Naive thymus-derived CD4-positive, alpha-beta T cell (primary cell): ENCODE measurements at regions not wholly inside any gene's neighbourhood (a gene's known extent, or its start where the extent isn't known, plus 50 kb on each side); places are given as distances from the start of the nearest gene placed in this dataset.
"Not testable (repeated sequence)": the region's sequence is repeated elsewhere in the genome, so short reads cannot be mapped to it uniquely, and the experiment has no call there.

Source experiments
- ATAC-seq: fragments of 150-1000 bp; cut with Tn5 transposase; 2 replicates; pipeline ENCODE4 v1.10.0; 2021; ENCODE audit warnings: mild to moderate bottlenecking, moderate library complexity
- CTCF ChIA-PET: fragments of 350-600 bp; sonication (Branson Sonifier 250); formaldehyde crosslinking; loops from one replicate; lab custom pipeline; 2021; ENCODE audit warnings: antibody characterized with exemption; lab: Charles Lee
- POLR2A ChIA-PET: fragments of 350-600 bp; sonication (Branson Sonifier 250); formaldehyde crosslinking; loops from one replicate; lab custom pipeline; 2021; ENCODE audit warnings: antibody characterized with exemption, inconsistent platforms; lab: Charles Lee
- DNase-seq, 9 donors: peaks; one replicate each; pipeline versions ENCODE4 v3.0.0 to v3.0.0-alpha.2; 2020 to 2022; ENCODE audit warnings: mixed read lengths in 1 of 9
- H3K27ac ChIP-seq: one replicate; pipeline ENCODE4 v1.7.0; 2013; ENCODE audit warnings: mild to moderate bottlenecking, low read depth, low read length, moderate library complexity
- H3K27me3 ChIP-seq, 2 donors: one replicate each; pipeline ENCODE4 v1.7.0; 2013; ENCODE audit warnings: low read length in 2 of 2, mild to moderate bottlenecking in 2 of 2, moderate library complexity in 2 of 2; ENCODE audit not compliant: control insufficient read depth in 2 of 2, insufficient read depth in 2 of 2
- H3K36me3 ChIP-seq, 3 experiments: 1 replicate in 2 of 3; 2 replicates in 1 of 3; pipeline ENCODE4 v1.7.0; 2013; ENCODE audit warnings: low read length in 3 of 3, mild to moderate bottlenecking in 3 of 3, moderate library complexity in 1 of 3; ENCODE audit not compliant: insufficient read depth in 3 of 3, control insufficient read depth in 2 of 3
- H3K4me1 ChIP-seq, 2 donors: one replicate each; pipeline ENCODE4 v1.7.0; 2013; ENCODE audit warnings: low read length in 2 of 2, mild to moderate bottlenecking in 2 of 2, moderate library complexity in 1 of 2; ENCODE audit not compliant: control insufficient read depth in 2 of 2, insufficient read depth in 2 of 2
- H3K4me3 ChIP-seq: 2 replicates; pipeline ENCODE4 v1.7.0; 2013; ENCODE audit warnings: mild to moderate bottlenecking, low read length
- H3K9me3 ChIP-seq, 3 experiments: 1 replicate in 2 of 3; 2 replicates in 1 of 3; pipeline ENCODE4 v1.7.0; 2013; ENCODE audit warnings: low read length in 3 of 3; ENCODE audit not compliant: control insufficient read depth in 2 of 3
- H3K27ac Mint-ChIP-seq, 9 donors: one replicate each; pipeline ENCODE4 v1.8.0; 2020 to 2022; ENCODE audit warnings: mixed read lengths in 9 of 9, mild to moderate bottlenecking in 8 of 9, moderate library complexity in 5 of 9, inconsistent platforms in 2 of 9
- H3K27me3 Mint-ChIP-seq, 5 donors: one replicate each; pipeline ENCODE4 v1.8.0; 2021 to 2022; ENCODE audit warnings: mixed read lengths in 5 of 5, mild to moderate bottlenecking in 1 of 5
- H3K36me3 Mint-ChIP-seq, 5 donors: one replicate each; pipeline ENCODE4 v1.8.0; 2020 to 2022; ENCODE audit warnings: mixed read lengths in 5 of 5, mild to moderate bottlenecking in 3 of 5, inconsistent platforms in 1 of 5
- H3K4me1 Mint-ChIP-seq, 7 donors: one replicate each; pipeline ENCODE4 v1.8.0; 2020 to 2022; ENCODE audit warnings: mixed read lengths in 7 of 7, mild to moderate bottlenecking in 3 of 7, inconsistent platforms in 1 of 7
- H3K4me3 Mint-ChIP-seq, 10 donors: one replicate each; pipeline ENCODE4 v1.8.0; 2020 to 2022; ENCODE audit warnings: mild to moderate bottlenecking in 10 of 10, mixed read lengths in 10 of 10, moderate library complexity in 6 of 10, inconsistent platforms in 2 of 10
- H3K9me3 Mint-ChIP-seq, 11 donors: one replicate each; pipeline ENCODE4 v1.8.0; 2020 to 2022; ENCODE audit warnings: mixed read lengths in 11 of 11, mild to moderate bottlenecking in 4 of 11, inconsistent platforms in 1 of 11, moderate library complexity in 1 of 11
- intact Hi-C, 2 donors: fragments of 100-400 bp; cut with micrococcal nuclease; formaldehyde crosslinking; loops; one replicate each; pipeline ENCODE4 v1.15.1; 2023

- ChIA-PET CTCF (no interaction called here), POLR2A (no interaction called here)
- H3K36me3 Mint-ChIP-seq: no peaks in the 10 kb centered on the region
- no peaks in the 10 kb centered on the region for H3K9me3 ChIP-seq
- ATAC-seq (no peak), DNase-seq (no peak)
- intact Hi-C loops: no loop called here
- no peak overlapping the region for H3K4me3 Mint-ChIP-seq
- H3K4me3 ChIP-seq: no peak overlapping the region
- no peaks in the 10 kb centered on the region for H3K4me1 ChIP-seq
- H3K27me3 Mint-ChIP-seq: peaks cover 0 to 11% (median 3%) of the 10 kb centered on the region in 5 donors
- no peaks in the 10 kb centered on the region for H3K27me3 ChIP-seq
- no peak overlapping the region for H3K27ac ChIP-seq
- no peak overlapping the region for H3K27ac Mint-ChIP-seq
- no peaks in the 10 kb centered on the region for H3K36me3 ChIP-seq
- no peaks in the 10 kb centered on the region for H3K4me1 Mint-ChIP-seq
- peaks cover 0 to 8% (median 3%) of the 10 kb centered on the region in 11 donors for H3K9me3 Mint-ChIP-seq
These were observed 371.2 kb downstream of the NPIPA8 start for GRCh38 chr16:17965133-17965900.

GRCh38 chr16:17964196-17964595 is 372.3 kb downstream of the NPIPA8 start:
- ChIA-PET CTCF (no interaction called here), POLR2A (no interaction called here)
- intact Hi-C loops: no loop called here

GRCh38 chr16:17963185-17963836 is 373.2 kb downstream of the NPIPA8 start:
- H3K36me3 Mint-ChIP-seq: no peaks in the 10 kb centered on the region
- ChIA-PET CTCF (no interaction called here), POLR2A (no interaction called here)
- Histone ChIP-seq H3K27me3 (no peaks in the 10 kb centered on the region), H3K36me3 (no peaks in the 10 kb centered on the region), H3K4me1 (no peaks in the 10 kb centered on the region), H3K9me3 (no peaks in the 10 kb centered on the region), H3K4me3 (no peak overlapping the region), H3K27ac (no peak overlapping the region)
- H3K4me3 Mint-ChIP-seq: no peak overlapping the region
- intact Hi-C loops: no loop called here
- H3K27ac Mint-ChIP-seq: no peak overlapping the region
- H3K9me3 Mint-ChIP-seq: peaks cover 1 to 14% (median 4%) of the 10 kb centered on the region in 11 donors
- H3K27me3 Mint-ChIP-seq: peaks cover 0 to 12% (median 3%) of the 10 kb centered on the region in 5 donors
- DNase-seq (no peak), ATAC-seq (no peak)
- H3K4me1 Mint-ChIP-seq: no peaks in the 10 kb centered on the region

More at GRCh38 chr16:17964196-17964595, 372.3 kb downstream of the NPIPA8 start:
- no peak overlapping the region for H3K4me3 ChIP-seq
- Mint-ChIP-seq H3K36me3 (no peaks in the 10 kb centered on the region), H3K27ac (no peak overlapping the region), H3K9me3 (peaks cover 0 to 10% (median 4%) of the 10 kb centered on the region in 11 donors), H3K27me3 (peaks cover 0 to 10% (median 3%) of the 10 kb centered on the region in 5 donors), H3K4me1 (no peaks in the 10 kb centered on the region), H3K4me3 (no peak overlapping the region)
- no peak overlapping the region for H3K27ac ChIP-seq
- H3K4me1 ChIP-seq: no peaks in the 10 kb centered on the region
- H3K36me3 ChIP-seq: no peaks in the 10 kb centered on the region
- no peak for ATAC-seq
- no peaks in the 10 kb centered on the region for H3K9me3 ChIP-seq
- no peak for DNase-seq
- H3K27me3 ChIP-seq: no peaks in the 10 kb centered on the region

- intact Hi-C loops: no loop called here
- Mint-ChIP-seq H3K27ac (no peak overlapping the region), H3K4me1 (no peaks in the 10 kb centered on the region), H3K9me3 (peaks cover 1 to 20% (median 4%) of the 10 kb centered on the region in 11 donors), H3K4me3 (no peak overlapping the region), H3K27me3 (peaks cover 0 to 11% (median 3%) of the 10 kb centered on the region in 5 donors), H3K36me3 (no peaks in the 10 kb centered on the region)
- no peak for ATAC-seq
- DNase-seq: no peak
- Histone ChIP-seq H3K27ac (no peak overlapping the region), H3K36me3 (no peaks in the 10 kb centered on the region), H3K27me3 (no peaks in the 10 kb centered on the region), H3K9me3 (no peaks in the 10 kb centered on the region), H3K4me3 (no peak overlapping the region), H3K4me1 (no peaks in the 10 kb centered on the region)
- ChIA-PET POLR2A (no interaction called here), CTCF (no interaction called here)
These were observed 373.8 kb downstream of the NPIPA8 start for GRCh38 chr16:17962726-17963125.

- POLR2A ChIA-PET, DNase-seq, intact Hi-C loops, H3K36me3 ChIP-seq, H3K4me3 Mint-ChIP-seq, CTCF ChIA-PET, H3K4me3 ChIP-seq, H3K27me3 ChIP-seq, H3K27ac Mint-ChIP-seq, H3K9me3 ChIP-seq, H3K36me3 Mint-ChIP-seq, H3K27ac ChIP-seq, ATAC-seq, H3K4me1 Mint-ChIP-seq, H3K4me1 ChIP-seq: not testable (repeated sequence)
- H3K9me3 Mint-ChIP-seq: peaks cover 0 to 21% (median 4%) of the 10 kb centered on the region in 11 donors
- peaks cover 0 to 12% (median 0%) of the 10 kb centered on the region in 5 donors for H3K27me3 Mint-ChIP-seq
These were observed 374.7 kb downstream of the NPIPA8 start for GRCh38 chr16:17961822-17962221.

GRCh38 chr16:17951378-17951777 is 385.2 kb downstream of the NPIPA8 start:
- H3K27ac Mint-ChIP-seq: no peak overlapping the region
- ChIA-PET CTCF (no interaction called here), POLR2A (no interaction called here)
- no peak for DNase-seq
- intact Hi-C loops: no loop called here
- no peaks in the 10 kb centered on the region for H3K36me3 Mint-ChIP-seq
- H3K27me3 Mint-ChIP-seq: peaks cover 22 to 39% (median 33%) of the 10 kb centered on the region in 5 donors
- H3K4me3 Mint-ChIP-seq: no peak overlapping the region
- ATAC-seq: no peak
- H3K27me3 ChIP-seq: no peaks in the 10 kb centered on the region
- H3K4me3 ChIP-seq: no peak overlapping the region
- H3K36me3 ChIP-seq: no peaks in the 10 kb centered on the region
- peaks cover 0 to 2% (median 0%) of the 10 kb centered on the region in 11 donors for H3K9me3 Mint-ChIP-seq
- H3K27ac ChIP-seq: no peak overlapping the region
- no peaks in the 10 kb centered on the region for H3K9me3 ChIP-seq
- no peaks in the 10 kb centered on the region for H3K4me1 ChIP-seq
- H3K4me1 Mint-ChIP-seq: peaks cover 0 to 8% (median 0%) of the 10 kb centered on the region in 7 donors

- H3K4me3 ChIP-seq: no peak overlapping the region
- ChIA-PET CTCF (no interaction called here), POLR2A (no interaction called here)
- ATAC-seq (no peak), DNase-seq (no peak)
- intact Hi-C loops: no loop called here
- no peaks in the 10 kb centered on the region for H3K4me1 ChIP-seq
- Mint-ChIP-seq H3K27me3 (peaks cover 22 to 44% (median 39%) of the 10 kb centered on the region in 5 donors), H3K36me3 (no peaks in the 10 kb centered on the region), H3K4me3 (peak overlapping the region in 1 of 10 donors; percentile 17), H3K9me3 (peaks cover 0 to 2% (median 0%) of the 10 kb centered on the region in 11 donors), H3K4me1 (peaks cover 0 to 8% (median 0%) of the 10 kb centered on the region in 7 donors), H3K27ac (no peak overlapping the region)
- no peak overlapping the region for H3K27ac ChIP-seq
- H3K36me3 ChIP-seq: no peaks in the 10 kb centered on the region
- peaks cover 0 to 2% of the 10 kb centered on the region in 2 donors for H3K27me3 ChIP-seq
- H3K9me3 ChIP-seq: no peaks in the 10 kb centered on the region
These were observed 386.6 kb downstream of the NPIPA8 start for GRCh38 chr16:17949982-17950250.
